Caco-2 (cell line): ENCODE measurements at regions not wholly inside any gene's neighbourhood (a gene's known extent, or its start where the extent isn't known, plus 50 kb on each side); places are given as distances from the start of the nearest gene placed in this dataset.

Experiments
- BruUV-seq: library from RNA; stranded (reverse); fragments of 400-500 nt; replicated peaks from 2 replicates; lab custom pipeline; 2021; lab: Mats Ljungman, UMichigan
- CTCF ChIA-PET: fragments of 300-600 bp; sonication (Branson Sonifier 250); formaldehyde crosslinking; loops from one replicate; lab custom pipeline; 2022; ENCODE audit warnings: antibody characterized with exemption; lab: Charles Lee
- POLR2A ChIA-PET: fragments of 300-600 bp; sonication (Branson Sonifier 250); formaldehyde crosslinking; loops from one replicate; lab custom pipeline; 2022; ENCODE audit warnings: antibody characterized with exemption; lab: Charles Lee
- DNase-seq, 2 experiments: peaks; one replicate each; pipeline versions ENCODE4 v3.0.0 to v3.0.0-alpha.2; 2020 to 2022
- H3K27me3 ChIP-seq: replicated peaks from 2 replicates; pipeline ENCODE4 v1.6.0; 2011; ENCODE audit warnings: low read length; ENCODE audit not compliant: control insufficient read depth, insufficient read depth
- H3K36me3 ChIP-seq: 2 replicates; pipeline ENCODE4 v1.5.1; 2011; ENCODE audit warnings: low read length; ENCODE audit not compliant: control insufficient read depth, insufficient read depth
- H3K4me1 ChIP-seq: fragments of 250-450 bp; sonication (Bioruptor Pico); 2 replicates; pipeline ENCODE4 v1.5.1; 2020; ENCODE audit warnings: mild to moderate bottlenecking
- H3K4me3 ChIP-seq: 2 replicates; pipeline ENCODE4 v1.5.1; 2011; ENCODE audit warnings: low read depth, mild to moderate bottlenecking, control low read depth, low read length
- H3K9me3 ChIP-seq: fragments of 250-450 bp; sonication (Bioruptor Pico); 2 replicates; pipeline ENCODE4 v1.5.1; 2020; ENCODE audit warnings: mild to moderate bottlenecking, moderate library complexity
- H3K27ac Mint-ChIP-seq: one replicate; pipeline ENCODE4 v1.8.0; 2022; ENCODE audit warnings: mixed read lengths; ENCODE audit not compliant: unreplicated experiment
- H3K27me3 Mint-ChIP-seq: one replicate; pipeline ENCODE4 v1.8.0; 2022; ENCODE audit warnings: mixed read lengths; ENCODE audit not compliant: insufficient read depth, unreplicated experiment
- H3K36me3 Mint-ChIP-seq: one replicate; pipeline ENCODE4 v1.8.0; 2022; ENCODE audit warnings: mild to moderate bottlenecking, mixed read lengths; ENCODE audit not compliant: insufficient read depth, unreplicated experiment
- H3K4me1 Mint-ChIP-seq: one replicate; pipeline ENCODE4 v1.8.0; 2022; ENCODE audit warnings: low read depth, mixed read lengths; ENCODE audit not compliant: unreplicated experiment
- H3K4me3 Mint-ChIP-seq: one replicate; pipeline ENCODE4 v1.8.0; 2022; ENCODE audit warnings: mild to moderate bottlenecking, moderate library complexity, mixed read lengths; ENCODE audit not compliant: unreplicated experiment
- H3K9me3 Mint-ChIP-seq: one replicate; pipeline ENCODE4 v1.8.0; 2022; ENCODE audit warnings: mixed read lengths; ENCODE audit not compliant: unreplicated experiment
- CTCF ChIP-seq, 2 experiments: fragments of 200-600 bp in 1 of 2; IDR thresholded peaks; 1 replicate in 1 of 2; 2 replicates in 1 of 2; pipeline versions ENCODE4 v1.5.1 to v1.8.0; 2011 to 2022; ENCODE audit warnings: antibody characterized with exemption in 1 of 2, control low read depth in 1 of 2, inconsistent platforms in 1 of 2, low read depth in 1 of 2, low read length in 1 of 2, mild to moderate bottlenecking in 1 of 2, moderate library complexity in 1 of 2; ENCODE audit not compliant: insufficient read depth in 1 of 2, severe bottlenecking in 1 of 2, unreplicated experiment in 1 of 2
- intact Hi-C: fragments of 100-400 bp; cut with micrococcal nuclease; formaldehyde crosslinking; loops from one replicate; pipeline ENCODE4 v1.10.0; 2022; ENCODE audit not compliant: unreplicated experiment

DNA sequence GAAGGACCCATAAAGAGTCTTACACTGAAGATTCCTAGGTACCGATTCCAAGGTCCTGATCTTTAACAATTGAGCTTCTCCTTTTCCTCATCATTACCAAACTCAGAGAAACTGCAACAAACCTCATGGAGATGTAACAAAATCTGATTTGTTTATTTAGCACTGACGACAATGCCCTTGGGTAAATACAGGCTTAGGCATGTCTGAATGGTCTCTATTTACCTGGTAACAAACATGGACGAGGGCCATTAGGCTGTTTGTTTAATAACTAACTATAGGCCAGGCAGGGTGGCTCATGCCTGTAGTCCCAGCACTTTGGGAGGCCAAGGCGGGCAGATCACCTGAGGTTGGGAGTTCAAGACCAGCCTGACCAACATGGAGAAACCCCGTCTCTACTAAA, 333.3 kb downstream of the AGTPBP1 start:
- no peaks in the 10 kb centered on the region for H3K27me3 ChIP-seq
- BruUV-seq: no TSS peak
- DNase-seq: no peak
- Mint-ChIP-seq H3K27ac (no peak overlapping the region), H3K4me3 (no peak overlapping the region), H3K9me3 (no peaks in the 10 kb centered on the region), H3K36me3 (no peaks in the 10 kb centered on the region), H3K4me1 (no peaks in the 10 kb centered on the region), H3K27me3 (peaks cover 4% of the 10 kb centered on the region)
- no peak for TF ChIP-seq CTCF (IDR thresholded peaks at IDR 0.05; ENCODE audit: insufficient read depth in 1 of 2, low read depth in 1 of 2, low read length in 1 of 2, severe bottlenecking in 1 of 2, unreplicated experiment in 1 of 2)
- ChIA-PET CTCF (no interaction called here), POLR2A (no interaction called here)
- no peaks in the 10 kb centered on the region for H3K9me3 ChIP-seq
- H3K4me3 ChIP-seq: no peak overlapping the region
- H3K36me3 ChIP-seq: no peaks in the 10 kb centered on the region
- no peaks in the 10 kb centered on the region for H3K4me1 ChIP-seq
- intact Hi-C loops: no loop called here

- Histone ChIP-seq H3K27me3 (no peaks in the 10 kb centered on the region), H3K4me1 (no peaks in the 10 kb centered on the region), H3K9me3 (no peaks in the 10 kb centered on the region), H3K4me3 (no peak overlapping the region), H3K36me3 (no peaks in the 10 kb centered on the region)
- intact Hi-C loops: no loop called here
- DNase-seq: no peak
- Mint-ChIP-seq H3K4me3 (no peak overlapping the region), H3K9me3 (no peaks in the 10 kb centered on the region), H3K4me1 (no peaks in the 10 kb centered on the region), H3K36me3 (no peaks in the 10 kb centered on the region), H3K27ac (no peak overlapping the region), H3K27me3 (peaks cover 7% of the 10 kb centered on the region)
- no peak for TF ChIP-seq CTCF (IDR thresholded peaks at IDR 0.05; ENCODE audit: insufficient read depth in 1 of 2, low read depth in 1 of 2, low read length in 1 of 2, severe bottlenecking in 1 of 2, unreplicated experiment in 1 of 2)
- CTCF ChIA-PET: no interaction called here
- POLR2A ChIA-PET: no interaction called here
- BruUV-seq: no TSS peak
Measured at GRCh38 chr9:85405566-85405950, 336.2 kb downstream of the AGTPBP1 start.

DNA sequence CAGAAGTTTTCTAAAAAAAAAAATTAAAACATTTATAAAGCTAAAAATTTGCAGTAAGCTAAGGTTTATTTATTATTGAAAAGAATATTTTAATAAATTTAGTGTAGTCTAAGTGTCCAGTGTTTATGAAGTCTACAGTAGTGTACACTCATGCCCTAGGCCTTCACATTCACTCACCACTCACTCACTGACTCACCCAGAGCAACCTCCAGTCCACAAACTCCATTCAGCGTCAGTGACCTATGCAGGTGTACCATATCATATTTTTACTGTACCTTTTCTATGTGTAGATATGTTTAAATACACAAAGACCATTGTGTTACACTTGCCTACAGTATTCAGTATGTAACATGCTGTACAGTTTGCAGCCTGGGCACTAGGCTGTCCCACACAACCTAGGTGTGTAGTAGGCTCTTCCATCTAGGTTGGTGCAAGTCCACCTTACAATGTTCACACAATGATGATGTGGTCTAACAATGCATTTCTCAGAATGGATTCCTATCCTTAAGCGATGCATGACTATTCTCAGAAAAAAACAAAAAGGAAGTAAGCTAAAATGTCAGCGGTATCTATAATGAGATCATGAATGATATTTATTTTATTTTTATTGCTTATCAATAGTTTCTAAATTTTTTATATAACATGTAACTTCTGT, 336.7 kb downstream of the AGTPBP1 start:
- Histone ChIP-seq H3K27me3 (no peaks in the 10 kb centered on the region), H3K4me3 (no peak overlapping the region), H3K9me3 (no peaks in the 10 kb centered on the region), H3K4me1 (no peaks in the 10 kb centered on the region), H3K36me3 (no peaks in the 10 kb centered on the region)
- no peak for DNase-seq
- ChIA-PET CTCF (no interaction called here), POLR2A (no interaction called here)
- H3K4me1 Mint-ChIP-seq: no peaks in the 10 kb centered on the region
- no peak overlapping the region for H3K27ac Mint-ChIP-seq
- no peak for TF ChIP-seq CTCF (IDR thresholded peaks at IDR 0.05; ENCODE audit: insufficient read depth in 1 of 2, low read depth in 1 of 2, low read length in 1 of 2, severe bottlenecking in 1 of 2, unreplicated experiment in 1 of 2)
- no peaks in the 10 kb centered on the region for H3K36me3 Mint-ChIP-seq
- no peak overlapping the region for H3K4me3 Mint-ChIP-seq
- intact Hi-C loops: no loop called here
- H3K27me3 Mint-ChIP-seq: peaks cover 7% of the 10 kb centered on the region
- no peaks in the 10 kb centered on the region for H3K9me3 Mint-ChIP-seq
- BruUV-seq: no TSS peak
